GM19463 (cell line): ENCODE measurements at regions not wholly inside any gene's neighbourhood (a gene's known extent, or its start where the extent isn't known, plus 50 kb on each side); places are given as distances from the start of the nearest gene placed in this dataset.
A peak's percentile ranks its signal among the peaks of the same experiment; 100 is the strongest.

Experiments used
- ATAC-seq: cut with Tn5 transposase; IDR thresholded peaks from one replicate; pipeline ENCODE4 v1.9.1; 2021; ENCODE audit warnings: mild to moderate bottlenecking, moderate library complexity; ENCODE audit not compliant: unreplicated experiment

DNA sequence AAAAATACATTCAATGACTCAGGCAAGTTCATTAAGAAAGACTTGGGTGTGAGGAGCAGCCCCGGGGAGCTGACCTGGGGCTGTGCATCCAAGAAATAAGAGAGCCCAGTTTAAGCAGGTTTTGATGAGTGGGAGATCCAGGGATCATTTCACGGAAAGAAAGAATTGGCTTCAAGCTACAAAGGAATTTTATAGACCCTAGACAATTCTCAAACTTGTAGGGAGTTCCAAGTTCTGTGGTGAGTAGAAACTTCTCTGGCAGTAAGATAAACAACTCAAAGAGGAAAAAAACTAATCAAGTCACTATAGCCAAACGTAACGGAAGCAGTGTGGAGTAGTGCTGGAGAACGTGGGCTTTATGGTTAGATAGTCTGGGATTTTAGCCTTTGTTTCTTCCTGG is 175.7 kb upstream of the DDHD1 start:
- no peak for ATAC-seq

DNA sequence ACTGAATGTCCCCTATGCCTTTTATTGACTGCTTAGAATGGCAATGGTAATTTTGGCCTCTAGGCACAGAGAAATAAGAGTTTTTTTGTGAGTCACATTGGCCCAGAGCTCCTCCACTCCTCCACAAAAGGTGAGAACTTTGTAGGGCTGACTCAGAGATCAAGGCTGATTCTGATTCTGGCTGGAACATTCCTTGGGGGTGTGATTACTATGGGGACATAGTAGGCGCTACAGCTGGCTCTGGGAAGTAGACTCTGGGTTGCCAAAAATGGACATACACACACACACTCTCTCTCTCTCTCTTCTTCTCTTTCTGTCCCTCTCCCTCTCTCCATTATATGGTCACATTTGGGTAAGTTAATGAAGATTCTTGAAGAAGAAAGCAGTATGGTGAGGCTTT is 174.6 kb upstream of the DDHD1 start:
- ATAC-seq: no peak

DNA sequence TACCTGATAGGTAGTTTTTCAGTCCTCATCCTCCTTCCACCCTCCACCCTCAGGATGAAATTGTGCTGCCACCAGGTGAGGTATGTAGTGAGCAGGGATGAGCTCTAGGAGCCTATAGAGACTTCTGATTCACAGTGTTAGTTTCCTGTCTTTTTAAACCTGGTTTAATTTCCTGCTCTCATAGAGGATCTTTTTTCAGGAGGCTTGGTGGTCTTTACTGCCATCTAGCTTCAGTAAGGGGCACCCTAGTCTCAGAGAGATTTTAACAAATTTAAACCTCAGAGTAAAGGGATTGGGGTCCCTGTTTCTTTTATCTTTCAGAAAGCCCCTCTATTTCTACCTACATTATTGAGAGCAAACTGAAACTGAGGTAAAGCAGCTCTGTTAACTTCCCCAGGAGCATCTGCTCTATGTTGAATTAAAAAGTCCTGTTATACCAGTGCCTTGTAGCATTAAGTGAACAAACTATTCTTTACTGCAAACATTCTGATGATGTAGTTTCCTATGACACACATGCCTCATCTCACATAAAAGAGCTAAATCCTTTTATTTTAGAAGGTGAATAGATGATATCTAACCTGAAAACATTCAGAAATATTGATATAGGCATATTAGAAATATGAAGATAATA is 172.2 kb upstream of the DDHD1 start:
- ATAC-seq: no peak

DNA sequence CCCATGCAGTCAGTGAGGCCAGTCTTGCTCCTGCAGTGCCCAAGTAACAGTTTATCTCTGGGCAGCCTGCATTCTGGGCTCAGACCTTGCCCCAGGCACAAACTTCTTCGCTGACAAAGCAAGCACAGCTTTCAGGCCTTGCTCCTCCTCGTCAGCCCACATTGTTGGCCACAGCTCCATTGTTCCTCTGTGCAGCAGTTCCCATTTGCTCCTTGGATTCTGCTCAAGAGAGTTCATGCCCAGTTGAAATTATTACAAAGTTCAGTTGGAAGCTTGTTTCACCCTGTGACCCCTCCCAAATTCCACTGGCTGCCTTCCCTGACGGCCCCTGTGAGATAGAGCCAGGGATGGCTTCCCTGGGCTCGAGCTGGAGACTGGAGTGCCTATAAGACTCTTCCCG is 163.4 kb upstream of the DDHD1 start:
- no peak for ATAC-seq

DNA sequence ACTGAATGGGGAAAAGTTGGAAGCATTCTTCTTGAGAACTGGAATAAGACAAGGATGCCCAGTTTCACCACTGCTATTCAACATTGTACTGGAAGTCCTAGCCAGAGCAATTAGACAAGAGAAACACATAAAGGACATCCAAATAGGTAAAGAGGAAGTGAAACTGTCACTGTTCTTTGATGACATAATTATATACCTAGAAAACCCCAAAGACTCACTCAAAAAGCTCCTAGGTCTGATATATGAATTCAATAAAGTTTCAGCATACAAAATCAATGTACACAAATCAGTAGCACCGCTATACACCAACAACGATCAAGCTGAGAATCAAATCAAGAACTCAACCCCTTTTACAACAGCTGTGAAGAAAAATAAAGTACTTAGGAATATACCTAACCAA is 157.3 kb upstream of the DDHD1 start:
- ATAC-seq: peak; percentile 67

DNA sequence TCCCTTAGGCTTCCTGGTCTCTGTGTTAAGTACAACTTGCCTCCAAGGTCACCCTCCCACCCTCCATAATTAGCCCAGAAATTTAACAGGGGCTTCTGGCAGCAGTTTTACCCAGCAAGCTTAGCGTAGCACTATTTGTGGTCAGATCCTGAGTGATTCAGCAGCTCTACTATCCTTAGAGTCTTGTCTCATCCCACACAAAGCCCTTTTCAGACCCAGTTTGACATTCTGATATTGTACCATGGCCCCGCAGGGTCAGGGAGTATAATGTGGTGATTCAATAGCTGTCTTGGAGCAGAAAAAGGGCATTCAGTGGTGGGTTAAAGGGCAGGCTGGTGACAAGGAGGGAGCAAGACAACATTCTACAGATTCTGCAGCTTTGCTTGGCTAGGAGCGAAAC is 153.8 kb upstream of the DDHD1 start:
- no peak for ATAC-seq

DNA sequence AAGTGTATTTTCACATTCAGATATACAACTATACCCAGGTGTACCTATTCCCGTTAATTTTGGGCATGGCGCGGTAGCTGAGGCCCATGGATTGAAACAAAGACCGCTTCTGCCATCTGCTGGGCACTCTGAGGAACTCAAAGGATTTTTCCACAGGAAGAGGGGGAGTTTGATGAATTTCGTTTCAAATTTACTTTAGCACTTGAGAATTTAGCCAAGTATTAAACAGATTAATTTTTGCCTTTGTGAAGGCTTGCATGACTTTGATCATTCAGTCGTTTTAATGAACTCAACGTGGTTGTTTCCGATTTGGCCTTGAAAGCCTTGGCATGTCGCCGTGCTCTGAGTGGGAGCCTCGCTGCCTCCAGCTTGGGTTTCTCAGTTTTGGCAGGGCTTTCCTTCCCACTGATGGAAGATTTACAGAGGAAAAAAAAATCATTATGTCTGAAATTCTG is 153.2 kb upstream of the DDHD1 start:
- ATAC-seq: no peak

DNA sequence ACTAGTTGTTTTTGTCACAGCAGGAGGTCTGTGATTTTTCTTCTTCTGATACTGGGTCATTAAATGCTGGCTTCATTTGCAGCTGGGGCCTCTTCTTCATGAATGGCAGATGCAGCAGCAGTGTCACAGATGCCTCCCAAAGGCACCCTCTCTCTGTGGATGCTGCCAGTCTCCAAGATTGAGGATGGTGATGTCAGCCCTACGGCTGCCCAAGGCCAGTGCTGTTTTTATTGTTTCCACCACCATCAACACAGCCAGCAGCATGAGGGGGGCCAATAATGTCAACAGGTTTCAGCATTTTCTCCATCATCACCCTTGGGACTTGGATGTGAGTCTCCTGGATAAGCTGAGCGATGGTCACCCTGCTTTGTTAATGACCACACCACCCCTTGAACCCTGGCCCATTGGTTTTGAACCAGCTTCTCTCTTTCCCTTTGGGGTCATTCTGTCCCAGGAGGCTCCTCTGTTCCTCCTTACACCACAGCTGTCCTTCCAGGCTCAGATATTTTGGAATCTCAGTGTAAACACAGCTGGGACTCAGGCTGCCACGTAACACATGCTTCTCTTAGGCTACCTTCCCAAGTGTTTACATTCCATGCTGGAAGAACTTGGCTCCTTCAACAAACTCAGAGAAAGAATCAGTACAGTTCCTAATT is 151.7 kb upstream of the DDHD1 start:
- no peak for ATAC-seq

DNA sequence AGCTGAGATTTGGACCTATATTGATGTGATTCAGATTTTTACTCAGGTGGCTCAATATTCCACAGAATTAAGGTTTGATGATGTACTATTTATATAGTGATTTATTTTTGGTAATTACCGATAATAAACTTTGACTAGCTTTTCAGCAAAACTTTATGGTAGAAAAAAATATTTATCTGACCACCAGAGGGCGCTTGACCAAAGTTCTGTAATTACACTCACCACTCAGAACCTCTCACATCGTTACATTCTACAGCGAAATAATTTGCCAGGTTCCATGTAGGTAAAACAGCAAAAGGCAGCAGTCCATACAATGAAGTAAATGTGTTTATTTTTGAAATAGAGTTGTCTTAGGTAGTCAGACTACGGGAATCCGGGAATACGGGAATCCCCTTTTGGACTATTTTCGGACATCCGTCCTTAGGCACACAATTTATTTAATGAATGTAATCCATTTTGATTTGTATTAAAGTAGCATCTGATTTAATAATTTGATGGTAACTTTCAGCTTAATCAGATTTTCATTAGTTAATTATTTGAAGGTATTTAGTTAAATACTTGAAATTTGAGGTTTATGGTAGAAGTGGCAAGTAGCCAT is 143.0 kb upstream of the DDHD1 start:
- no peak for ATAC-seq

DNA sequence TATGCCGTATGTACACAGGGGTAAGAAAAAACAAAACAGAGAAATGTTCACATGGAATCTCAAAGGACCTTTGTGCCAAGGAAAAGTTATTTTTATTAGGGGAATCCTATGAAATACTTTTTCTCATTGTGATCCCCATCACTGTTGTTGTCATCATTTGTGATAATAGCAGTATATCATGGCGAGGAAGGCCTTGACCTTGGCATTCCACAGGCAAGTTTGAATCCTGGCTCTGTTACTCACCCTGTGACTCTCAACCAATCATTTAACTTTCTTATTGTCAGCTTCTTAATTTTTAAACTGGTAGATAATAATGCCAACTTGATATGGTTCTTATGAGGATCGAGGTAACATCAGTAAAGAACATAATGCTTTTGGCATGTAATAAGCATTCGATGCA is 142.2 kb upstream of the DDHD1 start:
- ATAC-seq: no peak

DNA sequence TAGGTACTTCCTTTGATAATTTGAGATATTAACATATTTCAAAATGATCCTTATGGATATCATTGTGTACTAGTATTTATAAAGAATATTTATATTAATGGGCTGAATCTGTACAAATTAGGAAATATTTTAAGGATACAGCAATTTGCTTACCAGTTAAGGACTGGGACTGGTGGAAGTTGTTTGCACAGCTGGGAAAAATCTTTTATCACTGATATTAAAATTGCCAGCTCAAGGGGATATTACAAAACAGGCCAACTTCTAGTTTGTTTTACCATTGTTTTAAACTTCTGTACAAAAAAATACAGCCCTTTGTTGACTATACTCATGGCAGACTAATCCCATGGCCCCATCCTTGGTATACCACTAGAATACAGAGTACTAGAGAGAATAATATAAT is 133.2 kb upstream of the DDHD1 start:
- no peak for ATAC-seq

DNA sequence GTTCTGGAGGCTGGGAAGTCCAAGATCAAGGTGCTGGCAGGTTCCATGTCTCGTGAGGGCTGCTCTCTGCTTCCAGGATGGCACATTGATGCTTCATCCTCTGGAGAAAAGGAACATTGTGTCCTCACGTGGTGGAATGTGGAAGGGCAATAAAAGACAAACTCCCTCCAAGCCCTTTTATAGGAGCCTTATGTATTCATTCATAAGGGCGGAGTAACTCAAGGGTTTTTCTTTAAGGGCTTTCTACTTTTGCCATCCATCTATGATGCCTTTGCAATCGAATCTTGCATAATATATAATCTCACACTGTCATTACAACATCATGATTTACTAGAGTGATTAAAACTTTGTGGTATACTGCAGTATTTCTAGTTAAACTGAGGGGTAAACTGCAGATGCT is 132.7 kb upstream of the DDHD1 start:
- no peak for ATAC-seq

DNA sequence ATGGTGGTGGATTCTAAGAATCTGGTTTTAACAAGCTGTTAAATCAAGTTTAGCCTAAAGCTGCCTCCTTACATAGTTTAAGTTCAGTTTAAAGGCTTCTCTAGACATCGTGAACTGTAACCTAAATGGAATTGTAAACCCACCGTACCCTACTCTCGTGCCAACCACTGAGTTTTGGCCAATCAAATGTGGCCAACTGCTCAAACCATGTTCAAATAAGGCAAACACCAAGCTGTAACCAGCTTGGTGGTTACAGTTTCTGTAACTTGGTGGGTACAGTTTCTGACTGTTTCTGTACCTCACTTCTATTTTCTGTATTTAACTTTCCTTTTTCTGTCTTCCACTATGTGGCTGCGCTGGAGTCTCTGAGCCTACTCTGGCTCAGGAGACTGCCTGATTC is 131.9 kb upstream of the DDHD1 start:
- ATAC-seq: no peak

DNA sequence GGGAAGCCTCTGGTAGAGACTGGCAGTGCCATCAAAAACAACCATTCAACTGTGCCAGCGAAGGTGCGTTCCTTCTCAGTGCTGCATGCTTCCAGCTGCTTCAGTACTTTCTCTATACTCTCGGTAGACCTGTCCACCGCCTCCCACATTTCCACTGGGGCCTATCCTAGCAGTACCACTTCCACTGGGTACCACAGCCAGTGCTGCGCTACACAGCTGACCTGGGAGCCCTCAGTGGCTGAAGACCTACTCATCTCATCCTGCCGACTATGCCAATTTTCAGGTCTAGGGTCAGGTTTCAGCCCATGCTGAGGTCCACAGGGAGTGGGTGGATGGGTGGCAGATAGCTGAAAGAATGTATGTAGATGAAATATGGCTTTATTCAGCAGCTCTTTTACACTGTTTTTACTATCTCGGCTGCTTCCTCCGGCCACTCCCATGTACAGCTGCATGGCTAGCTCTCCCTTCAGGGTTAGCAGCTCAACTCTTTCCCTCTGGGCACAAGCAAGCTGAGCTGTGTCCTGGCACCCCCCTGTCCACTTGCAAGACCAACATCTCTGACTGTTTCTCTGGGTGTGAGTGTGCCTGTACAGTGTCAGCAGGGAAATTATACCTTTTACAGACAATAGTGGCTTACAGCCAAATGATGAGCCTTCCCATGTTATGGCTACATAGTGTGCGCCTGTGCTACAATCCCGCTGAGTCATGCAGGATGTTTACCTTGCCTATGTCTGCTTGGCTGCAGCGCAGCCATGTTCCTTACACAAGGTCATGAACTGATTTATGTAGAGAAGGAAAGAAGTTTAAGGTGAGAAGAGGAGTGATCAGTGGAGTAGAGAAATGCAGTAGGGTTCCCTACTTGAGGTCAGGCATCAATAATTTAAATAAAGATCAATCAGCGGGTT is 125.7 kb upstream of the DDHD1 start:
- ATAC-seq: no peak

DNA sequence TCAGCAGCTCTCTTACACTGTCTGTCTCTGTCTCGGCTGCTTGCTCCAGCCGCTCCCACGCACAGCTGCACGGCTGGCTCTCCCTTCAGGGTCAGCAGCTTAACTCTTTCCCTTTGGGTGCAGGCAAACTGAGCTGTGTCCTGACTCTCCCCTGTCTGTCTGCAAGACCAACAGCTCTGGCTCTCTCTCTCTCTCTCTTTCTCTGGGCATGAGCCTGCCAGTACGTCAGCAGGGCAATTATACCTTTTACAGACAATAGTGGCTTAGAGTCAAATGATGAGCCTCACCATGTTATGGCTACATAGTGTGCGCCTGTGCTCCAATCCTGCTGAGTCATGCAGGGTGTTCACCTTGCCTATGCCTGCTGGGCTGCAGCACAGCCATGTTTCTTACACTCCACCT is 120.5 kb upstream of the DDHD1 start:
- ATAC-seq: no peak

DNA sequence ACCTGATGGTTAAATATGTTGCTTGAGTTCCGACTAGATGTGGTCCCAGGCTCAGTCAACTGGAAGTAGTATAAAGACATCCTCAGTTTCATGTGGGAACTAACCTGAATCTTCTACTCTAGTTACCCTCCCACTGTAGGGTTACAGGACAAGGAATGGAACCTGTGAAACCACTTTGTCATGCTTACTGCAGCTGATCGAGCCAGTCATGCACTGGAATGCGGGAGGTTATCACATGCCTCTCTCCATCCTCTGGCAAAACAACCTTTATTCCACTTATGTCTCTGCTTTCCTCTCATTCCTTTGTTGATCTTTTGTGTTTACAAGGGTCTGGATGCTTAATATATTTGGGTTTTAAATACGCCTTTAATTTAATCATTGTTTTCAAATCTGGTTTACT is 111.9 kb upstream of the DDHD1 start:
- ATAC-seq: no peak

DNA sequence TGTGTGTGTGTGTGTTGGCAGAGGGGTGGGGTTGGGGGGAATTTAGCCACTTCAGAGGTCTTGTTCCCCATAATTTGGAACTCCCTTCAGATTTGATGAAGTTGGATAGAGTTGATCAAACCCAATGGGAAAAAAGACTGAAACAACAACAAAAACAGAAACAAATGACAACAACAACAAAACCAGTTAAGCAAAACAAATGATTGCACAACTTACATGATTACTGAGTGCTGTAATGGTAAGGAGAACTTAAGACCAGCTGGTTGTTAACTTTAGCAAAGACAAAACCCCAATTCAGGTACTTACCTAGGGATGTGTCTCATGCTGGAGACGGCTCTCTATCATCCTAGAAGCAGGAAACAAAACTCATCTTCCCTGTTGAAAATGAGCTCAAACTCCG is 107.8 kb upstream of the DDHD1 start:
- no peak for ATAC-seq

DNA sequence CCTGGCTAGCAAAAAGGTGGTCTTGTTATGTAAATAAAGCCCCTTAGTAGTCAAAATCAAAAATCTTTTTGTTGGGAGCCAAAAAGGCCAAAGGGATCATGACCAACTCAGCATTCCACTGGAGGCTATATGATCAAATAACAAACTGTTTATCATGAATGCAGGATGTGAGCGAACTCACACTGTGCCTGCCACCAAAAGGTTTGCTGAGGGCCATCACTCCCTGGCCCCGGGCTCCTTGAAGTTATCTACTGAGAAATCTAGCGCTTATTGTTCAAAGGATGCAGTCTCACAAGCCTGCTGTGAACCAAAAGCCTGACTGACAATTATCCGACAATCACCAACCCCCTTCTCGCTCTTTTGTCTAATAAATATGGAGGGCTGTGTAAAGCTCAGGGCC is 107.2 kb upstream of the DDHD1 start:
- ATAC-seq: no peak

DNA sequence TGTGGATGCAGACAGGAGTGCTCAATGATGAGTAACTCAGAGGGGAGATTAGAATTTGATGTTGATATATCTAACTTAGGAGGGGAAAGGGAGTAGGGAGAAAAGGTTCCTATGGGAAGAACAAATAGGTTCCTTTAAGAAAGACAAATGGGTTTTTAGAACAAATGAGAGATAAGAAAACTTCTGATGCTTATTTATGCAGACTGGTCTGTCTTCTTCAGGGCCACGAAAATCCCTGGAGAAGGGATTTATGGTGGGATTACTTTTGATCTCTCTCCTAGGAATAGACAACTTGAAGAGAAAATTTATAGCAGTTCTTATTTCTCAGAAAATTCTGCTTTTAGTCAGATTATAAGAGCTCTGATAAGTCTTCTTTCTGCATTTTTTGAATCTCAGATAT is 99.0 kb upstream of the DDHD1 start:
- no peak for ATAC-seq

DNA sequence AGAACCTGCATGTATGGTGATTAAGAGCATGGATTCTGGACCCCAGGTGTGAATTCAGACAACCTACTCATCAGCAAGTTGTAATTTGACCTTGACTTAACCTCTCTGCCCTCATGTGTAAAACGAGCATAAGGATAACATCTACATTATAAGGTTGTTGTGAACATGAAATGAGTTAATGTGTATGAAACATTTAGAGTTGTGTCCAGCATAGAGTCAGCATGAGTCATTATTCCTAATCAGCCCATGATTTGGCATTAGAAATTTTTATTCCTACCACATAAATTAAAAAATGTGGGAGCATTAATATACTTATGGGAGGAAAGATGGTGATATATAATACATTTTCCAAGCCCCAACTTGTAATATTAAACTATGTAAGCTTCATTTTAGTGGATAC is 95.9 kb upstream of the DDHD1 start:
- no peak for ATAC-seq

DNA sequence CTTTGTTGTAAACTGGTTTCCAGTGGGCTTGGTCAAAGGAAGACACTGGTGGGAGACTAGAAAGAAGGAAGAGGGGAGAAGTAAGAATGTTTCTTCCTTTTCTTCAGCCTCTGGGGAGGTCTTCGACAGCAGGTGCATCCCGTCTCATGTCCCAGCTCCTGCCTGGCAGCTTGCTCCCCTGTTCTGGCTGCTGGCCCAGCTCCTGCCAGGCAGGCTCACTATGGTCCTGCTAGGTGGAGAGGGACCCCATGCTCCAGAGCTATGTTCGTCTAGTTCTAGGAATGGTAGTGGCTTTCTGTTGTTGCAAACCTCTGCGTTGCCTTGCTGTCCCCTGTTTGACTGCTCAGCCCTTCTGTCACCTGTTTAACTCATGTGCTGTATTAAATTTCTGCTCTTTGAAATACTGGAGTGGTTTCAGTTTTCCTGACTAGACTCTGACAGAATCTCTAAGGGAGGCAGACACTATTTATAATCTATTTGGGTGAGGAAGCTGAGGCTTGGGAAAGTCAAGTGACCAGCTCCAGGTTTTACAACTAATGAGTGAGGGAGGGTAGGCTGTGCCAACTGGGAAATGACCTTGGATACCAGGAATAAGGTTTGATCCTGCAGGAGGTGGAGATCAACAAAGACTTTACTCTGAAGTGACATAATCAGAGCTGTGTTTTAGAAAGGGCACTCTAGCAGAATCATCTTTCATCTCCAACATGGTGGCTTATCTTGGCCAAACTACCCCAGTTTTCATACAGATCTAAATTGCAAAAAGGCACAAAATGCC is 94.7 kb upstream of the DDHD1 start:
- no peak for ATAC-seq
